ENCODE measurements at regions not wholly inside any gene's neighbourhood (a gene's known extent, or its start where the extent isn't known, plus 50 kb on each side); places are given as distances from the start of the nearest gene placed in this dataset.

DNA sequence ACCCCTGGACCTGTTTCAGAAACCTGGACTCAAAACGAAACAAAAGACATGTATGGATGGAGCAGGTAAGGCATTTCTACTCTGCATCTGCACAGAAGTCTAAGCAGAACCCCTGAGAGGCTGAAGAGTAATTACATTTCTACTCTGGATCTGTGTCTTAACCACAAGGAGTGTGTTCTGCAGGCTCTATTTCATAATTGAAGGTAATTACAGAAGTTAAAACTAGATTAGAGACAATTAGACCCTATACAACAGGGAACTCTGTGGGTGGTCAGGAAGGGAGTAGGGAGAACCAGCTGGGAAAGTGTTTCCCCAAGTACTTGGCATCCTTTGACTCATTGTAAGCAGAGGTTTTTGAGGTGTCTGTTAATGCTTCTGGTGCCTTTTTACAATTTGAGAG is 69.8 kb downstream of the IGSF1 start:
- TF ChIP-seq, protein P1, sequence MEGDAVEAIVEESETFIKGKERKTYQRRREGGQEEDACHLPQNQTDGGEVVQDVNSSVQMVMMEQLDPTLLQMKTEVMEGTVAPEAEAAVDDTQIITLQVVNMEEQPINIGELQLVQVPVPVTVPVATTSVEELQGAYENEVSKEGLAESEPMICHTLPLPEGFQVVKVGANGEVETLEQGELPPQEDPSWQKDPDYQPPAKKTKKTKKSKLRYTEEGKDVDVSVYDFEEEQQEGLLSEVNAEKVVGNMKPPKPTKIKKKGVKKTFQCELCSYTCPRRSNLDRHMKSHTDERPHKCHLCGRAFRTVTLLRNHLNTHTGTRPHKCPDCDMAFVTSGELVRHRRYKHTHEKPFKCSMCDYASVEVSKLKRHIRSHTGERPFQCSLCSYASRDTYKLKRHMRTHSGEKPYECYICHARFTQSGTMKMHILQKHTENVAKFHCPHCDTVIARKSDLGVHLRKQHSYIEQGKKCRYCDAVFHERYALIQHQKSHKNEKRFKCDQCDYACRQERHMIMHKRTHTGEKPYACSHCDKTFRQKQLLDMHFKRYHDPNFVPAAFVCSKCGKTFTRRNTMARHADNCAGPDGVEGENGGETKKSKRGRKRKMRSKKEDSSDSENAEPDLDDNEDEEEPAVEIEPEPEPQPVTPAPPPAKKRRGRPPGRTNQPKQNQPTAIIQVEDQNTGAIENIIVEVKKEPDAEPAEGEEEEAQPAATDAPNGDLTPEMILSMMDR (IDR thresholded peaks at IDR 0.05) = no peak
- no peak for TF ChIP-seq POLR2A (IDR thresholded peaks at IDR 0.05)

Measured in adrenal gland (tissue), 5 donors.